Glomerular visceral epithelial cell (primary cell): ENCODE measurements at regions not wholly inside any gene's neighbourhood (a gene's known extent, or its start where the extent isn't known, plus 50 kb on each side); places are given as distances from the start of the nearest gene placed in this dataset.

Experiments used
- DNase-seq: peaks from one replicate; pipeline ENCODE4 v3.0.0-alpha.2; 2016; ENCODE audit errors: extremely low spot score

- no peak for DNase-seq
Observed at GRCh38 chr4:54929459-54929858, 195.9 kb downstream of the KDR start.

DNA sequence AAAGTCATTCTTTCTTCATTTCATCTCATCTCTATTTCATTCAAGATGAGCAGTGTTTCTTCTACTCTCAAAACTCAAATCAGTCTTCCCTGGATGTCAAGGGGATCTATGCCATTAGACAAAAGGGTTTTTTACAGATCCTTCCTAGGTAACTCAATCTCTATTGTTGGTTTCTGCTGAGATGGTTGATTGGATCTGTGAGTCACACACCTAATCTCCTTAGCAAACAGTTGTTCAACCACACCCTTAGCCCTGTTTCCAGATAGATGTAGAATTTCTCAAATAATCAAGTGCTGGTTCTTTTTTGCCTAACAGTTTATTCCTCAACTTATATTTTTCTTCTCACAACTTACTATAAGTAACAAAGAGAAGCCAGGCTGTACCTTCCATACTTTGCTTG lies 200.5 kb downstream of the KDR start:
- no peak for DNase-seq

DNA sequence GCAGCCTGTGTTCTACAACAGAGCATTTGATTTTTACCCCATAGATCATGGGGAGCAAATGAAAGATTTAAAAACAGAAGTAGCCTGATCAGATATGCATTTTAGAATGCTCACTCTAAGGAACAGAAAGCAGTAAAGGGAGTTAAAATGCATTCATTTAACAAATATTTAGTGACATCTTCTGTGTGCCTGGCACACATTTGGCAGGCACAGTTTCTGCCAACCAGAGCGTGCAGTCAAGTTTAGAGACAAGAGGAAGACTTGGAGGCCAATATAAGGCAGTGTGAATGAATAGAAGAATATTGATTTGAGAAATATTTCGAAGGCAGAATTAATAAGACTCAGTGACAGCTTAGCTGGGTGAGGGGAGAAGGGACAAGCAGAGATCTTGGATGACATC lies 210.1 kb downstream of the KDR start:
- no peak for DNase-seq

- DNase-seq = no peak
Observed at GRCh38 chr4:54914781-54915180, 210.6 kb downstream of the KDR start.

DNA sequence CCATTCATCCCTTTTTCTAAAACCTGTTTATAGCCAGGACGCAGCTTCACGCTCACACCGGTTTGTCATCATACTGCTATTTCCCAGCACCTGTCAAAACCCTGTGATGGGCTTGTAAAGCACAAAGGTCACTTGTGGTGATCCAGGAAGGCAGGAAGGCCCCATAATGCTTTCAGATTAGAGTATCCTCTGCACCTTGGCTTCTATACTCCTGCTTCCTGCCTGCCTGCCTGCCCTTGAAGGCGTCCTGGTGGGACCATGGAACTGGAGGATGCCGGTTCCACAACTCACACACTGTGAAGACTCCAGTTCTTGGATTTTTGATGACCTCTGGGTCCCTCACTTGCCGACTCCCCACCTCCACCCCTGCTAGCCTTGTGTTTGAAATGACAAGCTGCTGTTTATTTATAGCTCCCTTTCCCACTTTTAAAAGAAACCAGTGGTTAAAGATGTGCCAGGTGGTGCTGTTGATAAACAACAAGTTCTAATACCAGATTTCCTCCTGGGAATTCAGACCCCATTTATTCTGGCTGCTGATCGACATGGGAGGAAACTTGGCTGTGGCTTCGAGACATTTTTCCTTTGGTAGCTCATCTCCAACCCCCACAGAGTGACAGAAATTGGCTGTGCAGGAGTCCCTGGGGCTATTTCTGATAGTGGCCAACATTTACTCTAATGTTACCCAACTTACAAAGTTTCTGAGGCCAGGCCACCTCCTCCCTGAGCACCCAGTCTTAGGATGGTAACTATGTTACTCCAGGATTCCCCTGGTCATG lies 211.5 kb downstream of the KDR start:
- no peak for DNase-seq

DNA sequence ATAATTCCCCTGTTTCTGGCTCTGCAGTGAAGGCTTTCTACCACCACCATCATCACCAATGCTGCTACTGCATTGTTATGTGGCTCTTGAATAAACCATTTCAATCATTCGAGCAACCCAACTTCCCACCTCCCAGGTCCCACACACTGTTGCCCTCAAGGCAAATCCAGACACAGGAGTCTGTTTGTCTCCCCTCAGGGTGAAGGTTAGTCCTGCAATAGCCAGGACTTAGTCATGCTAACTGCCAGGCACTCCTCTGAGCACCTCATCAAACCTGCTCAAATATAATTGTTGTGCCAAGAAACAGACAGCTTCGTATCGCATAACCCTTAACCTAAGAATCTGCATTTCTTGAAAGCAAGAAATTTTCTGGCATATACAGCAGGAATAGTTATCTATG lies 213.2 kb downstream of the KDR start:
- DNase-seq = no peak

DNA sequence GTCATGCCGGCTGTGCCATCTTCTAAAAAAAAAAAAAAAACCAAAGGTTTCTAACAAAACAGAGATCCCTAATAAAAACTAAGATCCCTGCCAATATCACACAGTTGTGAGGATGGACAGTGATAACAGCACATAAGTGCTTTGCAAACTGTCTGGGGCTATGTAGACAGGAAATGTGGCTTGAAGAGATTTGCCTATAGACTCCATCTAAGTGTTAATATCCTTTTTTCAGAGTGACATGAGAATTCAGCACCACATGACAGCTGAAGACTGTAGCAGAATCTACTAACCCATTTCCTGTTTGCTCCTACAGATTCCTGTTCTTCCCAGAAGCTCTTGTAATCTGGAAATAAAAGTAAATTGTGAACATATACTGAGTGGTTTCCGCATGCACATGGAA lies 215.4 kb downstream of the KDR start:
- no peak for DNase-seq

GRCh38 chr4:54908763-54909162 lies 216.6 kb downstream of the KDR start:
- no peak for DNase-seq

- DNase-seq = no peak
Observed at GRCh38 chr4:54904953-54905352, 220.4 kb downstream of the KDR start.

- DNase-seq = no peak
Observed at GRCh38 chr4:54902976-54903375, 222.4 kb downstream of the KDR start.

- no peak for DNase-seq
Observed at GRCh38 chr4:54902271-54902670, 223.1 kb downstream of the KDR start.

DNA sequence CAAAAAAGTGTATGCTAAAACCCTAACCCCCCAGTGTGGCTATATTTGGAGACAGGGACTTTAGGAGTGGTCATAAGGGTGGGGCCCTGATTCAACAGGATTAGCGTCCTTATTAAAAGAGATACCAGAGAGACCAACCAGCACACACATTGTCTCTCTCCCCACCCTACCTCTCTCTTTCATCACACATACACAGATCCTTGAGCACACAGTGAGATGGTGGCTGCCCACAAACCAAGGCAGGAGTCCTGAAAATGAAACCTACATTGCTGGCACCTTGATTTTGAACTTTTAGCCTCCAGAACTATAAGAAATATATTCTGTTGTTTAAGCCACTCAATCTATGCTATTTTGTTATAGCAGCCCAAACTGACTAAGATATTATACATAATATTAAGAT lies 224.2 kb downstream of the KDR start:
- no peak for DNase-seq

DNA sequence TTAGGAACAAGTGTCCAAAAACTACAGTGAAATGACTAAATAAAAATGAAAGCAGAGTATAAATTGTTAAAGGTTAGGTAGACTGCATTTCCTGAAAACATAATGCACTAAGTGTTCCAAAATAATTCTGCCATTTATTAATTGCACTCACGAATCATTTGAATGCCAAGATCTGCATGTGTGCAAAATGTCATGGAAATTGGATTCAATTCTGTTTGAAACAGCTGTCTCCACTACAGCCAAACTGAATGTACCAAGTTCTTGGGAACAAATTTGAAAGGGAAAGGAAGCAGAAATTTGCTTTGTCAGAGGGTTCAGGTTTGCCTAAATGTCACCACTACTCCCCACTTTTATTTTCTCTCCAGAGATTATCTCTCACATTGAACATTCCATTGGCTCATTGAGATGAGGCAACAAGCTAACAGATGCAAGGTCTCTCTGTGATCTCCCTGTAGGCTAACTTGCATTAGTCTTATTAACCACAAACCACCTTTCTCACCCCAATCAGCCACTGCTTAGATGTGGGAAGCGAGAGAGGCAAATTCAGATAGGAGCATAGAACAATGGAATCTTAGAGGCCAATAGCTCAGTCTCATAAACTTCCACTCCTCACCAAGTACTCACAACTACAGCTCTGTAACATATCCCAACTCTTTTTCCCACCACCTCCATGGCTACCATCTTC lies 226.6 kb downstream of the KDR start:
- no peak for DNase-seq

- no peak for DNase-seq
Observed at GRCh38 chr4:54898056-54898562, 227.3 kb downstream of the KDR start.

DNA sequence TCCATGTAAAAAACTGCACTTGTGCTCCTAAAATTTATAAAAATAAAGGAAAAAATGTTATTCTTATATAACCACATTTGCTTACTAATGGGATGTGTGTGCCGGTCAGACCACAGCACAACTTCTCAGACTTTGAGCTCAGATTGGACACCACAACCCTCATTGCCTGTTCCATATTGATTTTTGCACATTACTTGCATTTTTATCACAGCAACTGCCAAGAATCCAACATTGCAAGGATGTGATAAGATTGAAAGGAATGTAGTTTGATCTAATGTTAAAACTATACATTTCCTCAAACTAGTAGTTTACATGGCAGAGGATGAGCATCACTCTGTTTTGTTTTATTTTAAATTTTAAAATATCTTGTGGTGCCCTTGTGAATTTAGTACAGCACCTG lies 227.8 kb downstream of the KDR start:
- no peak for DNase-seq

DNA sequence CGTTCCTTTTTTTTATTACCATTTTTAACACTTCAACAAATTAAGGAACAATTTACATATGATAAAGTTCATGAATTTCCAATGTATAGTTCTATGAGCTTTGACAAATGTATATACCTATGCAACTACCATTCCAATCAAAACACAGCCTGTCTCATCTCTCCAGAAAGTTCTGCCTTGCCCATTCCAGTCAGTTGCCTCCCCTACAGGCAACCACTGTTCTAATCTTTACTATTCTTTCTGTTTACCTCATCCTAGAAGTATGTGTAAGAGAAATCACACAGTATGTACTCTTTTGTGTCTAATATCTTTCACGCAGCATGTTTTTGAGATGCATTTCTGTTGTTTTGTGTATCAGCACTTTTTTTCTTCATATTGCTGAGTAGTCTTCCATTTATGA lies 224.9 kb downstream of the KIT start:
- DNase-seq = no peak

GRCh38 chr4:54879576-54879975 lies 221.8 kb downstream of the KIT start:
- no peak for DNase-seq

DNA sequence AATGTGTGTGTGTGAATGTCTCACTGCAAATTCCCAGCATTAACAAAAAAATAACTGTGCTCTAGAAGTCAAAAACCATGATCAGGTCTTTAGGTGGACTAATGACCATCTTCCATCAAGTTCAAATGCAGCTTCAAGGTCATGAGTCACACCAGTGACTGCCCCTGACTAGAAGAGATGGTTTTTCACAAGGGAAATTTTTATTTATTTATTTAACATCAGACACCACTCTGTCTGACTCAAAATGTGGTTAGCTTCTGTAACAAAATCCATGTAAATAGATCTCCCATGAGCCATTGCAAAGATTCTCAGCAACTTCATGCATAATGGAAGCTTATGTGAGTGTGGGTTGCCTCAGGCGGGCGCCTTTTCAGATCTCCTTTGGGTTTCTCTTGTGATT lies 219.2 kb downstream of the KIT start:
- no peak for DNase-seq

- DNase-seq = no peak
Observed at GRCh38 chr4:54872261-54872660, 214.5 kb downstream of the KIT start.

DNA sequence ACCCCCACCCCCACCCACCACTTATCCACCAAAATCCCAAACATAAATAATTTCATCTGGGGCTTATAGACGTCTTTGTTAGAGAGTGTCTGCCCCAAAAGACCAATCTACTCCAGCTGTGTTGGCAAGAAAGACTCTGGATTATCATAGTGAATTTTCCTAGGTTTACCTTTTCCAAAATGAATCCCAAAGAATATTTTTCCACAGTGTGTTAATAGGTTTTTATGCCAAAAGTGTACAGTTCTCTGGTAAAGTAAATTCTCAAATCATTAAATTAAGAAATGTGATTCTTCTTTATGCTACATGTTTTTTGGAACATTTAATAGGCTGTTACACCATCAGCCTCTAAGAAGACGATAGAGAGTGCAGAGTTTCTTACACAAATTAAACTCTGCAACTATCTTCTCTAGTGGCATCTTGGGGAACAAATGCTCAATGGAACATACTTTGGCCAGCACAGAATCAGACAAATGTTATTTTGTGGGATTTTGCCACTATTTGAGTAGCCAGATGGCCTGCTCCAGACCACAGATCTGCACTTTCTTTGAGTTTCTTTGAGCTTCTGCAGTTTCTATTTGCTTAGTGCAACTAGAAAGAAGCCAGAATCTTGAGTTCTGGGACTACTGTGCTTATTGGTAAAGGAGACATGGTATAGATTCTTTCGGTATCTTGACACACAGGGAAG lies 206.0 kb downstream of the KIT start:
- DNase-seq = no peak

- no peak for DNase-seq
Observed at GRCh38 chr4:54861201-54861600, 203.4 kb downstream of the KIT start.

DNA sequence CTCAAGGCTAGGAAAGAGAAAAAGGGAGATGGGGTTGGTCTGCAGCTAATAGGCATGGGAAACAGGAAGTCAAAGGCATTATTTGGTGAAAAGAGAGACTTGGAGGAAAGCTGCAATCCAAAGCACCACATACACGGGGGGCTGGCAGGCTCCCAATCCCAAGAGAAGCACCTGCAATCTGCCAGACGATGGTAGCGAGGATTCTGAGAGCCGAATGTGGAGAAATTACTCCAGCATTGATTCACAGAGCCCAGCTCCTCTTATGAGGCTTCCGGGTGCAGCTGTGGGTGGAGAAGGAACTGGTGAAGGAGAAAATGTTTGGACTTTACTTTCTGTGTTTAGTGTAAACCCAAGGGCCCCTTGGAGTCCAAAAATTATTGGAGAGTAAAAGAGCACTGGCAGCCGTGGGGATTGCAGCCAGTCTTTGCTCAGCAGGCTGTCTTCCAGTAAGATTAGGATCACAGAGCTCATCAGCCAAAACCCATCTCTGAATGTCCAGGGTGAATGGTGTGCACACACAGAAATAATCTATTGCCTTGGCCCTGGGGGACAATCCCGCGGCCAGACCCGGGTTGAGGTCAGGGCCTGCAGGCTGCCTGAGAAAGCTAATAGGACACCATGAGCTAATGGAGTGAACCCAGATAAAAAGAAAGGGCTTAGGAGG lies 197.6 kb downstream of the KIT start:
- no peak for DNase-seq
